AG04450 (cell line): ENCODE measurements at regions not wholly inside any gene's neighbourhood (a gene's known extent, or its start where the extent isn't known, plus 50 kb on each side); places are given as distances from the start of the nearest gene placed in this dataset.

ENCODE experiments used
- CTCF ChIA-PET: fragments of 300-600, 350-600 bp; formaldehyde crosslinking; extraction: SDS; loops from one replicate; lab custom pipeline; 2022; ENCODE audit warnings: antibody characterized with exemption, inconsistent platforms; lab: Charles Lee
- POLR2A ChIA-PET: fragments of 350-600 bp; formaldehyde crosslinking; extraction: SDS; loops from one replicate; lab custom pipeline; 2021; ENCODE audit warnings: antibody characterized with exemption, inconsistent platforms; lab: Yijun Ruan, JAX
- DNase-seq: peaks from one replicate; pipeline ENCODE4 v3.0.0-alpha.2; 2011; ENCODE audit warnings: low read depth, low spot score
- H3K27ac ChIP-seq: one replicate; pipeline ENCODE4 v1.5.1; 2012; ENCODE audit warnings: low read depth, low read length, control low read depth
- H3K27me3 ChIP-seq: one replicate; pipeline ENCODE4 v1.6.0; 2012; ENCODE audit warnings: low read length; ENCODE audit not compliant: control insufficient read depth, insufficient read depth
- H3K4me3 ChIP-seq: 2 replicates; pipeline ENCODE4 v1.5.1; 2011; ENCODE audit warnings: mild to moderate bottlenecking, low read depth, low read length, control low read depth
- H3K9me3 ChIP-seq: 2 replicates; pipeline ENCODE4 v1.5.1; 2012; ENCODE audit warnings: low read length; ENCODE audit not compliant: control insufficient read depth, insufficient read depth
- CTCF ChIP-seq: IDR thresholded peaks from 2 replicates; pipeline ENCODE4 v1.5.1; 2011; ENCODE audit warnings: low read depth, low read length, control low read depth, inconsistent platforms

GRCh38 chr9:134220311-134220710, 55.9 kb upstream of the RNU6ATAC start:
- Histone ChIP-seq H3K9me3 (no peaks in the 10 kb centered on the region; the same call in 1 of the 2 replicates), H3K27me3 (peaks cover under 1% of the 10 kb centered on the region), H3K27ac (no peak overlapping the region), H3K4me3 (no peak overlapping the region)
- no peak for DNase-seq
- ChIA-PET CTCF (no interaction called here), POLR2A (interaction anchor here (0.7 kb wide), 2 partner anchors 101 to 316 kb away, joined by 3 to 4 read pairs; no protein-coding TSS in a partner anchor)
- no peak for TF ChIP-seq CTCF

- Histone ChIP-seq H3K27ac (no peak overlapping the region), H3K27me3 (peaks cover 4% of the 10 kb centered on the region), H3K4me3 (no peak overlapping the region), H3K9me3 (no peaks in the 10 kb centered on the region)
- TF ChIP-seq CTCF = no peak
- ChIA-PET CTCF (interaction anchor here (0.6 to 1.5 kb wide), 2 partner anchors 24 to 51 kb away, joined by 3 to 4 read pairs; no protein-coding TSS in a partner anchor), POLR2A (no interaction called here)
- no peak for DNase-seq
These were observed 57.1 kb upstream of the RNU6ATAC start for GRCh38 chr9:134221273-134222017.

- H3K9me3 ChIP-seq = no peaks in the 10 kb centered on the region
- no peak for DNase-seq
- ChIA-PET CTCF (interaction anchor here (0.6 to 1.5 kb wide), 2 partner anchors 23 to 51 kb away, joined by 3 to 4 read pairs; no protein-coding TSS in a partner anchor), POLR2A (no interaction called here)
- H3K4me3 ChIP-seq = no peak overlapping the region
- H3K27me3 ChIP-seq = peaks cover 7% of the 10 kb centered on the region
- no peak overlapping the region for H3K27ac ChIP-seq
- TF ChIP-seq CTCF = no peak
These were observed 57.7 kb upstream of the RNU6ATAC start for GRCh38 chr9:134222018-134222573.

GRCh38 chr9:134223091-134223490, 58.7 kb upstream of the RNU6ATAC start:
- ChIA-PET POLR2A (no interaction called here), CTCF (no interaction called here)
- no peak for TF ChIP-seq CTCF
- Histone ChIP-seq H3K27ac (no peak overlapping the region), H3K9me3 (no peaks in the 10 kb centered on the region), H3K4me3 (no peak overlapping the region), H3K27me3 (peaks cover 9% of the 10 kb centered on the region)
- DNase-seq = no peak

GRCh38 chr9:134223591-134224122, 59.3 kb upstream of the RNU6ATAC start:
- Histone ChIP-seq H3K9me3 (no peaks in the 10 kb centered on the region; the same call in 1 of the 2 replicates), H3K27me3 (peaks cover 10% of the 10 kb centered on the region), H3K27ac (no peak overlapping the region), H3K4me3 (no peak overlapping the region)
- ChIA-PET CTCF (interaction anchor here (0.9 kb wide), 1 partner anchor 219 kb away, joined by 3 read pairs; no protein-coding TSS in a partner anchor), POLR2A (no interaction called here)
- no peak for TF ChIP-seq CTCF
- DNase-seq = no peak
